Activated CD4-positive, alpha-beta memory T cell treated with anti-CD3 and anti-CD28 coated beads, Interleukin-2, amount 10 ng/mL, durations not matched to agents 7 days and 5 days (primary cell): ENCODE measurements at regions not wholly inside any gene's neighbourhood (a gene's known extent, or its start where the extent isn't known, plus 50 kb on each side); places are given as distances from the start of the nearest gene placed in this dataset.

Source experiments
- CTCF ChIA-PET: fragments of 350-600 bp; sonication (Branson Sonifier 250); formaldehyde crosslinking; loops from one replicate; lab custom pipeline; 2021; ENCODE audit warnings: antibody characterized with exemption, inconsistent platforms; lab: Charles Lee
- POLR2A ChIA-PET: fragments of 350-600 bp; sonication (Branson Sonifier 250); formaldehyde crosslinking; loops from one replicate; lab custom pipeline; 2021; ENCODE audit warnings: antibody characterized with exemption; lab: Charles Lee
- DNase-seq: peaks from one replicate; pipeline ENCODE4 v3.0.0-alpha.2; 2020
- H3K27ac Mint-ChIP-seq: one replicate; pipeline ENCODE4 v1.8.0; 2021; ENCODE audit warnings: mild to moderate bottlenecking, mixed read lengths
- H3K27me3 Mint-ChIP-seq: one replicate; pipeline ENCODE4 v1.8.0; 2021; ENCODE audit warnings: mixed read lengths
- H3K36me3 Mint-ChIP-seq: one replicate; pipeline ENCODE4 v1.8.0; 2021; ENCODE audit warnings: low read depth, mixed read lengths
- H3K4me1 Mint-ChIP-seq: one replicate; pipeline ENCODE4 v1.8.0; 2021; ENCODE audit warnings: mixed read lengths
- H3K4me3 Mint-ChIP-seq: one replicate; pipeline ENCODE4 v1.8.0; 2021; ENCODE audit warnings: mild to moderate bottlenecking, mixed read lengths
- H3K9me3 Mint-ChIP-seq: one replicate; pipeline ENCODE4 v1.8.0; 2021; ENCODE audit warnings: mixed read lengths

DNA sequence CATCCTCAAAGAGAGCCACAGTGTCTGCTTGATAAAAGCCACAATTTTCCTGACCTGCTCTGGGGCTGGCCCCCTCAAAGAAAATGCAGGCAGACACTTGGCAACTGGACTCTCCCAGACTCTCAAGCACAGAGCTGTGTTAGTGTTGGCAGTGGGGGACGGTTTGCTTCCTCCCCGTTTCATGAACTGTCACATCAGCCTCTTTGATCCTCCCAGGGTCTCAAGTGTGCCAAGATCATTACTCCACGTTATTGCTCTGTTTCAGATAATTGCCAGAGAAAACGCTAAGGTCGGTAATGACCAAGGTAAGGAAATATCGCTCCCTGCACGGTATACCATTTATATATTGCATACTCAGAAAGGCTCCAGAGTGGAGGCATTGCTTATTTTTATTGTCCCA lies 138.8 kb downstream of the NTMT2 start:
- H3K9me3 Mint-ChIP-seq = no peaks in the 10 kb centered on the region
- DNase-seq = no peak
- H3K27me3 Mint-ChIP-seq = no peaks in the 10 kb centered on the region
- POLR2A ChIA-PET = no interaction called here
- H3K4me1 Mint-ChIP-seq = no peaks in the 10 kb centered on the region
- H3K4me3 Mint-ChIP-seq = no peak overlapping the region
- CTCF ChIA-PET = no interaction called here
- no peak overlapping the region for H3K27ac Mint-ChIP-seq
- H3K36me3 Mint-ChIP-seq = no peaks in the 10 kb centered on the region

- H3K36me3 Mint-ChIP-seq = no peaks in the 10 kb centered on the region
- no peaks in the 10 kb centered on the region for H3K4me1 Mint-ChIP-seq
- H3K9me3 Mint-ChIP-seq = no peaks in the 10 kb centered on the region
- no peak overlapping the region for H3K4me3 Mint-ChIP-seq
- H3K27me3 Mint-ChIP-seq = no peaks in the 10 kb centered on the region
- no peak overlapping the region for H3K27ac Mint-ChIP-seq
- no peak for DNase-seq
- POLR2A ChIA-PET = no interaction called here
- CTCF ChIA-PET = no interaction called here
Observed at GRCh38 chr1:170284951-170285350, 139.2 kb downstream of the NTMT2 start.

DNA sequence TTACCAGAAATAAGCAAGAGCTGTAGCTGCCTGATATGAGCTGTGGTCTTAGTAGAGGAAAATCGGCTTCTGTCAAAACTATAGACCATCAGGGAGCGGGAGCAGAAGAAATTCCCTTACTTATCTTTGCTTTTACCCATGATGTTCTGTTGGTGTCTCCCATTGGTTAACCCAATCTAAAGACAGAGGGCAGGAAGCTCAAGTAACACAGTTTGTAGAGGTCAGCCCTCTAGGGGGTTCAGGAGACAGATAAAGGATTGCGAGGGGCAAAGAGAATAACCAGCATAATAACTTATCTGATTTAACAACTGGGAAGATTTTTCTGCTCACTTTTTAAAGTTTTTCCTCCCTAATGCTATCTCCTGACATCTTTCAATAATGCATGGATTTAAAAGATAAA lies 142.4 kb downstream of the NTMT2 start:
- no peaks in the 10 kb centered on the region for H3K27me3 Mint-ChIP-seq
- DNase-seq = no peak
- H3K4me1 Mint-ChIP-seq = no peaks in the 10 kb centered on the region
- H3K4me3 Mint-ChIP-seq = no peak overlapping the region
- ChIA-PET POLR2A (no interaction called here), CTCF (no interaction called here)
- H3K27ac Mint-ChIP-seq = no peak overlapping the region
- no peaks in the 10 kb centered on the region for H3K36me3 Mint-ChIP-seq
- no peaks in the 10 kb centered on the region for H3K9me3 Mint-ChIP-seq

GRCh38 chr1:170290276-170290675 lies 144.5 kb downstream of the NTMT2 start:
- Mint-ChIP-seq H3K9me3 (no peaks in the 10 kb centered on the region), H3K36me3 (no peaks in the 10 kb centered on the region), H3K27ac (no peak overlapping the region), H3K27me3 (peaks cover 1% of the 10 kb centered on the region), H3K4me3 (no peak overlapping the region), H3K4me1 (no peaks in the 10 kb centered on the region)
- ChIA-PET POLR2A (no interaction called here), CTCF (no interaction called here)
- DNase-seq = no peak

DNA sequence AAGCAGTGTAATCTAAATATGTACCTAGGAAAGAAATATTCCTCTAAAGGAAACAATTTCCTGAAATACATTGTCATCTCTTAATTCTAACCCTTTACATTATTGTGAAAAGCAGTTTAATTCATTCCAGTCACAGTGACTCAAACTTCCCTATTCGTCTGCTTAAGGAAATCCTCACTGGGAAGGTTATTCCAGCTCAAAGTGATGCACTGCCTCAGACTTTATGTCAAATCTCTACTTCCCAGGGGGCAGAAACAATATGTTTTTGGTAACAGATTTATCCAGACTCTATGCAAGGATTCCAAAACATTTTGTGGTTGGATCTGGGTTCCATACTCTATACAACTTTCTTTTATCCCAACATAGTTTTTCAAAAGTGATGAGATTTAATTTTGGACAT lies 145.2 kb downstream of the NTMT2 start:
- CTCF ChIA-PET = no interaction called here
- Mint-ChIP-seq H3K4me1 (no peaks in the 10 kb centered on the region), H3K36me3 (no peaks in the 10 kb centered on the region), H3K27me3 (peaks cover 1% of the 10 kb centered on the region), H3K27ac (no peak overlapping the region), H3K4me3 (no peak overlapping the region), H3K9me3 (no peaks in the 10 kb centered on the region)
- POLR2A ChIA-PET = no interaction called here
- DNase-seq = no peak

- H3K9me3 Mint-ChIP-seq = no peaks in the 10 kb centered on the region
- no peak for DNase-seq
- no peak overlapping the region for H3K27ac Mint-ChIP-seq
- H3K4me1 Mint-ChIP-seq = no peaks in the 10 kb centered on the region
- ChIA-PET POLR2A (no interaction called here), CTCF (no interaction called here)
- peaks cover 4% of the 10 kb centered on the region for H3K27me3 Mint-ChIP-seq
- no peak overlapping the region for H3K4me3 Mint-ChIP-seq
- no peaks in the 10 kb centered on the region for H3K36me3 Mint-ChIP-seq
Observed at GRCh38 chr1:170291516-170291915, 145.8 kb downstream of the NTMT2 start.

- DNase-seq = no peak
- H3K27me3 Mint-ChIP-seq = peaks cover 7% of the 10 kb centered on the region
- H3K4me3 Mint-ChIP-seq = no peak overlapping the region
- CTCF ChIA-PET = no interaction called here
- no peaks in the 10 kb centered on the region for H3K36me3 Mint-ChIP-seq
- H3K4me1 Mint-ChIP-seq = no peaks in the 10 kb centered on the region
- H3K9me3 Mint-ChIP-seq = no peaks in the 10 kb centered on the region
- H3K27ac Mint-ChIP-seq = no peak overlapping the region
- POLR2A ChIA-PET = no interaction called here
Observed at GRCh38 chr1:170296211-170296610, 150.5 kb downstream of the NTMT2 start.

DNA sequence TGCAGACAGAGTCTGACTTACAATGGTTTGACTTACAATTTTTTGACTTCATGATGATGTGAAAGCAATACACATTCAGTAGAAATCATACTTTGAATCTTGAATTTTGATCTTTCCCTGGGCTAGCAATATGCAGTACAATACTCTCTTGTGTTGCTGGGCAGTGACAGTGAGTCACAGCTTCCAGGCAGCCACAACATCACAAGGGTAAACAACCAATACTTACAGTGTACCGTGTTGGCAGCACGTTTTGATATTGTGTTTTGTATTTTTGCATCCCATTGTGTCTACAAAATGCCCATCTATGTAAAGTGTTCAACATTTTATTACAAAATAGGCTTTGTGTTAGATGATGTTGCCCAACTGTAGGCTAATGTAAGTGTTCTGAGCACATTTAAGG lies 150.9 kb downstream of the NTMT2 start:
- POLR2A ChIA-PET = no interaction called here
- no peaks in the 10 kb centered on the region for H3K4me1 Mint-ChIP-seq

DNA sequence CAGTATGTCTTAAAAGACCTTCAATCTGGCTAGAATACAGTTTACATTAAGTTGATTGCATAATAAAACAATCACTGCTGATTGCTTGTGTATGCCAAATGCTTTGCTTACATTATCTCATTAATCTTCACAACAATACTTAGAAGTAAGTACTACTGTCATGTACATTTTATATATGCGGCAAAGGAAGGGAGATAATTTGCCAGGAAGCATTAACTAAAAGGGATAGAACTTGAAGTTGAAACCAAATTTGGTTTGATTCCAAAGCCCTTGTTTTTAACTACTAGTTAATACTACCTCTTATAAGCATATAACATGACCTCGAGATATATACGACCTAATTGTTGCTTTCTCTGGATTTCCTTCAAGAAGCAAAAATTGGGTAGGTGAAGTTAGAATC lies 155.8 kb downstream of the NTMT2 start:
- CTCF ChIA-PET = no interaction called here

More for the DNA sequence above, 150.9 kb downstream of the NTMT2 start:
- no peak for DNase-seq
- H3K27ac Mint-ChIP-seq = no peak overlapping the region
- H3K4me3 Mint-ChIP-seq = no peak overlapping the region
- H3K9me3 Mint-ChIP-seq = no peaks in the 10 kb centered on the region
- H3K36me3 Mint-ChIP-seq = no peaks in the 10 kb centered on the region
- peaks cover 7% of the 10 kb centered on the region for H3K27me3 Mint-ChIP-seq
- CTCF ChIA-PET = no interaction called here

GRCh38 chr1:170303034-170303433 lies 157.3 kb downstream of the NTMT2 start:
- Mint-ChIP-seq H3K4me1 (no peaks in the 10 kb centered on the region), H3K36me3 (no peaks in the 10 kb centered on the region), H3K9me3 (no peaks in the 10 kb centered on the region), H3K4me3 (no peak overlapping the region), H3K27ac (no peak overlapping the region), H3K27me3 (no peaks in the 10 kb centered on the region)
- ChIA-PET CTCF (no interaction called here), POLR2A (no interaction called here)
- no peak for DNase-seq

More for the DNA sequence above, 155.8 kb downstream of the NTMT2 start:
- no peak overlapping the region for H3K27ac Mint-ChIP-seq
- no peak for DNase-seq
- peaks cover 2% of the 10 kb centered on the region for H3K27me3 Mint-ChIP-seq
- POLR2A ChIA-PET = no interaction called here
- H3K36me3 Mint-ChIP-seq = no peaks in the 10 kb centered on the region
- H3K4me3 Mint-ChIP-seq = no peak overlapping the region
- H3K9me3 Mint-ChIP-seq = no peaks in the 10 kb centered on the region
- no peaks in the 10 kb centered on the region for H3K4me1 Mint-ChIP-seq

DNA sequence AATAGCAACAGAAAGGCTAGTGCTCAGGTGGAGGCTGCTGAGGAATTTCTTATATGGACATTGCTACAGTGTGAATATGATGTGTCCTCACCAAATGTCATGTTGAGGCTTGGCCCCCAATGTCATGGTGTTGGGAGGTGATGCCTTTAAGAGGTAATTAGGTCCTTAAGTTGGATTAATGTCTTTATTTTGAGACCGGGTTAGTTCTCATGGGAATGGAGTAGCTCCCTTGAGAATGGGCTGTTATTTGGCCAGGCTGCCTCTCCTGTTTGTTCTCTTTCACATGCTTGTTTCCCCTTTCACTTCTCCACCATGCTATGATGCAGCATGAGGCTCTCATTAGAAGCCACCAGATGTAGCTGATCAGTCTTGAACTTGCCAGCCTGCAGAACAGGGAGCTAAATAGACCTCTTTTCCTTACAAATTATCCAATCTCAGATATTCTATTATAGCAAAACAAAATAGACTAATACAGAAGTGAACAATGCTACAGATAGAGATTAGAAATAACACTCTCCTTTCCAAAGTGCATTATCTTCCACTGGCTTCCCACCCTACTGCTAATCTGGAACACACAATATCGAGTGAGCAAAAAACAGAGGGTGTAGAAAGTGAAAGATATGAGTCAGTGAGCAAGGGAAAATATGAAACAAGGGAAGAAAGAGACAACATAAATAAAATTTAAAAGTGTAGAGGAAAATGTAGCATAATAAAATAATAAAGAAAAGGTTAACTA lies 160.2 kb downstream of the NTMT2 start:
- Mint-ChIP-seq H3K9me3 (no peaks in the 10 kb centered on the region), H3K4me3 (no peak overlapping the region), H3K27ac (no peak overlapping the region), H3K4me1 (no peaks in the 10 kb centered on the region), H3K36me3 (no peaks in the 10 kb centered on the region), H3K27me3 (no peaks in the 10 kb centered on the region)
- no peak for DNase-seq
- CTCF ChIA-PET = no interaction called here
- POLR2A ChIA-PET = no interaction called here

DNA sequence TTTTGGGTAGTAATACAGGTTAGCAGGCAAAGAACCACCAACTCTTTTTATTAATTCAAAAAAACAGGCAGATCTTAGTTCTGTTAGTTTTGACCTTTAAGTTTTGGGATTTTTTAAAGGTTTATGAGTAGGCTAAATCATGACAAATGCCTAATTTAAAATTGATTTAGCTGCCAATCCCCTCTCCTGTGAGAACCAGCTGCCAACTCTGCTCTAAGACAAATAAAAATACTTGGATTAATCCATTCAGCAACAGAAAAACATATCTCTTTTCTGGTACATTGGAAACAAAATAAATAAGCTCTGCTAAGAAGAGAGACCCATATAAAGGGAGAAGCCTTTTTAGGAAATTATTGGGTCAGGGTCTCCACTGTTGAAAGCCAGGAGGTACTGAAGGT lies 160.8 kb downstream of the NTMT2 start:
- no peaks in the 10 kb centered on the region for H3K4me1 Mint-ChIP-seq
- DNase-seq = no peak
- no peaks in the 10 kb centered on the region for H3K27me3 Mint-ChIP-seq
- H3K9me3 Mint-ChIP-seq = no peaks in the 10 kb centered on the region
- CTCF ChIA-PET = no interaction called here
- no peaks in the 10 kb centered on the region for H3K36me3 Mint-ChIP-seq
- no peak overlapping the region for H3K4me3 Mint-ChIP-seq
- H3K27ac Mint-ChIP-seq = no peak overlapping the region
- POLR2A ChIA-PET = no interaction called here

DNA sequence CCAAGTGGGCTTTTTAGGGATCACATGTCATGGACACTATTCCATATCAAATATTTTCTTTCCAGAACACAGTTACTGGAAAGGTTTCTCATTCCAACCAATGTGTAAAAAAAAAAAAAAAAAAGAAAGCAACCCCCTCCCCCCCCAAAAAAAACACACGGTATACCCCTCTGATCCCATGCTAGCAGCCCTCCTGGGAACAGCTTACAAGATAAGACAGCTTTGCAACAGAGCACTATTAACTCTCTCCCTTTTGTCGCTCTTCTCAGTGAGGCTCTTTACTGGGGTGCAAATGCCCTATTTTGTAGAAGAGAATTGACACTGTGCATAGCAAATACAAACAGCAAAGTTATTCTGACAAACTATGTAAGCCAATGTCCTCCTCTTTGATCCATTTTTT lies 161.2 kb downstream of the NTMT2 start:
- Mint-ChIP-seq H3K4me3 (no peak overlapping the region), H3K27me3 (no peaks in the 10 kb centered on the region), H3K36me3 (no peaks in the 10 kb centered on the region), H3K27ac (no peak overlapping the region), H3K9me3 (no peaks in the 10 kb centered on the region), H3K4me1 (no peaks in the 10 kb centered on the region)
- ChIA-PET CTCF (no interaction called here), POLR2A (no interaction called here)
- no peak for DNase-seq

DNA sequence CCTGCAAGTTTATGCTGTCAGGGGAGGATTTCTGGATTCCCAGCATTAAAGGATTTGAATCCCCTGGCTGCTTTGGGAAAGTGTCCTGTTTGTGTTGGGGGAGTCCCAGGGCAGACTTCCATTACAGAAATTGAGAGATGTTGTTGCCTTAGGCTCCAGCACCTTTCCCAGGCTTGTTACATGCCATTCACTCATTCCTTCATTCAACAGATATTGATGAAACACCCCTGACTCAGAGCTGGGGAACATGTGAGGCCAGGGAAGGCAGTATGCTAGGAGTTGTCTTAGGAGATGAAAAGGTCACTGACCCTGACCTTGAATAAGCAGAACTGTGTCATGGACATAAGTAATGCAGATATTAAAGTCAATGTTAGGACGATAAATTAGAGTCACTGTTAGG lies 161.7 kb downstream of the NTMT2 start:
- POLR2A ChIA-PET = no interaction called here
- CTCF ChIA-PET = no interaction called here
- Mint-ChIP-seq H3K36me3 (no peaks in the 10 kb centered on the region), H3K9me3 (no peaks in the 10 kb centered on the region), H3K27ac (no peak overlapping the region), H3K27me3 (peaks cover 1% of the 10 kb centered on the region), H3K4me1 (no peaks in the 10 kb centered on the region), H3K4me3 (no peak overlapping the region)
- DNase-seq = no peak
